ENCODE measurements at regions not wholly inside any gene's neighbourhood (a gene's known extent, or its start where the extent isn't known, plus 50 kb on each side); places are given as distances from the start of the nearest gene placed in this dataset.

GRCh38 chr1:38341694-38342093, 295.1 kb upstream of the POU3F1 start:
- no peaks in the 10 kb centered on the region for H3K36me3 ChIP-seq
- no peak overlapping the region for H3K4me3 ChIP-seq
- TF ChIP-seq EP300 (IDR thresholded peaks at IDR 0.05) (no peak), POLR2A (IDR thresholded peaks at IDR 0.05) (no peak)
- TF ChIP-seq, protein P1, sequence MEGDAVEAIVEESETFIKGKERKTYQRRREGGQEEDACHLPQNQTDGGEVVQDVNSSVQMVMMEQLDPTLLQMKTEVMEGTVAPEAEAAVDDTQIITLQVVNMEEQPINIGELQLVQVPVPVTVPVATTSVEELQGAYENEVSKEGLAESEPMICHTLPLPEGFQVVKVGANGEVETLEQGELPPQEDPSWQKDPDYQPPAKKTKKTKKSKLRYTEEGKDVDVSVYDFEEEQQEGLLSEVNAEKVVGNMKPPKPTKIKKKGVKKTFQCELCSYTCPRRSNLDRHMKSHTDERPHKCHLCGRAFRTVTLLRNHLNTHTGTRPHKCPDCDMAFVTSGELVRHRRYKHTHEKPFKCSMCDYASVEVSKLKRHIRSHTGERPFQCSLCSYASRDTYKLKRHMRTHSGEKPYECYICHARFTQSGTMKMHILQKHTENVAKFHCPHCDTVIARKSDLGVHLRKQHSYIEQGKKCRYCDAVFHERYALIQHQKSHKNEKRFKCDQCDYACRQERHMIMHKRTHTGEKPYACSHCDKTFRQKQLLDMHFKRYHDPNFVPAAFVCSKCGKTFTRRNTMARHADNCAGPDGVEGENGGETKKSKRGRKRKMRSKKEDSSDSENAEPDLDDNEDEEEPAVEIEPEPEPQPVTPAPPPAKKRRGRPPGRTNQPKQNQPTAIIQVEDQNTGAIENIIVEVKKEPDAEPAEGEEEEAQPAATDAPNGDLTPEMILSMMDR (IDR thresholded peaks at IDR 0.05): no peak
- H3K27me3 ChIP-seq: no peaks in the 10 kb centered on the region
- no peaks in the 10 kb centered on the region for H3K4me1 ChIP-seq
- DNase-seq (ENCODE audit: low spot score in 2 of 2): no peak
- 85 to 88% methylated on average over 4 of the region's 4 CpGs for WGBS, 2 donors
- peaks cover 0 to 15% (median 0%) of the 10 kb centered on the region in 4 donors for H3K9me3 ChIP-seq
- no peak overlapping the region for H3K27ac ChIP-seq

GRCh38 chr1:38340409-38340808, 293.8 kb upstream of the POU3F1 start:
- no peaks in the 10 kb centered on the region for H3K36me3 ChIP-seq
- no peak for DNase-seq (ENCODE audit: low spot score in 2 of 2)
- peaks cover 0 to 5% (median 0%) of the 10 kb centered on the region in 4 donors for H3K9me3 ChIP-seq
- no peak for TF ChIP-seq EP300 (IDR thresholded peaks at IDR 0.05)
- TF ChIP-seq POLR2A (IDR thresholded peaks at IDR 0.05): no peak
- no peak overlapping the region for H3K4me3 ChIP-seq
- 79 to 85% methylated on average over 5 of the region's 5 CpGs for WGBS, 2 donors
- no peak overlapping the region for H3K27ac ChIP-seq
- H3K27me3 ChIP-seq: no peaks in the 10 kb centered on the region
- H3K4me1 ChIP-seq: no peaks in the 10 kb centered on the region

GRCh38 chr1:38337711-38338110, 291.1 kb upstream of the POU3F1 start:
- 84 to 89% methylated on average over 5 of the region's 5 CpGs for WGBS, 2 donors
- no peak for TF ChIP-seq POLR2A (IDR thresholded peaks at IDR 0.05)
- TF ChIP-seq, protein P1 (IDR thresholded peaks at IDR 0.05): no peak
- no peak for TF ChIP-seq EP300 (IDR thresholded peaks at IDR 0.05)
- Histone ChIP-seq H3K9me3 (no peaks in the 10 kb centered on the region), H3K27me3 (no peaks in the 10 kb centered on the region), H3K4me1 (no peaks in the 10 kb centered on the region), H3K4me3 (no peak overlapping the region), H3K27ac (no peak overlapping the region), H3K36me3 (no peaks in the 10 kb centered on the region)
- DNase-seq (ENCODE audit: low spot score in 2 of 2): no peak

GRCh38 chr1:38336961-38337360, 290.4 kb upstream of the POU3F1 start:
- Histone ChIP-seq H3K27ac (no peak overlapping the region), H3K4me1 (no peaks in the 10 kb centered on the region), H3K36me3 (no peaks in the 10 kb centered on the region), H3K4me3 (no peak overlapping the region), H3K27me3 (no peaks in the 10 kb centered on the region), H3K9me3 (no peaks in the 10 kb centered on the region)
- 75 to 81% methylated on average over 6 of the region's 6 CpGs for WGBS, 2 donors
- TF ChIP-seq POLR2A (IDR thresholded peaks at IDR 0.05) (no peak), EP300 (IDR thresholded peaks at IDR 0.05) (no peak)
- TF ChIP-seq, protein P1 (IDR thresholded peaks at IDR 0.05): no peak
- no peak for DNase-seq (ENCODE audit: low spot score in 2 of 2)

DNA sequence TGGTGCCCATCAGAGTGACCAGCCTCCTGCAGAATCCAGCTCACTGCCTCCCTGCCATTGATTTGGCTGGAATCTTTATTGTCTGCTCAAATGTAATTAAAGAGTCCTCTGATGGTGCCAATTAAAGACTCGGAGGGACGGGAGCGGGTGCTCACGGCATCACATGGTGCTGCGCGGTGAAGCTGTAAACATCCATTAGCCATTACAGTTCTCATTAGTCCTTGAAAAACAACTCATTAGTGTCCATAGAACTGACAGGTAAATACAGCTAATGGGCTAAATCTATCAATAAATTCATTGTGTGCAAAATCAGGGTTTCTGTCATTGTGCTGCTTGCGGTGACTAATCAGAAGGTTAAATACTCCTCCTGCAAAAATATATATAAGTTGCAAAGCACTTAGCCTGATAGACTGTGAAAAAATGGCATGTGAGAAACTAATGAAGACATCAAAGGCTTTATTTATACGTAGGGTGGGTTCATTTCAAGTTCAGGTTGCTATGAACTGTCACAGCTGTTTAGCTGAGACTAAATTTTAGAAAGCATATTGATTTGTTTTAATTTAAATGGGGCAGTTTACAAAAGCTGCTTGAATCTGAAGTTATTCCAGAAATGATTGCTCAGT, 289.8 kb upstream of the POU3F1 start:
- TF ChIP-seq POLR2A (IDR thresholded peaks at IDR 0.05): no peak
- TF ChIP-seq, protein P1 (IDR thresholded peaks at IDR 0.05): no peak
- no peak for DNase-seq (ENCODE audit: low spot score in 2 of 2)
- Histone ChIP-seq H3K27me3 (no peaks in the 10 kb centered on the region), H3K4me1 (no peaks in the 10 kb centered on the region), H3K36me3 (no peaks in the 10 kb centered on the region), H3K9me3 (no peaks in the 10 kb centered on the region), H3K27ac (no peak overlapping the region), H3K4me3 (no peak overlapping the region)
- WGBS, 2 donors: 59 to 60% methylated on average over 8 of the region's 8 CpGs
